HG03175 (cell line): ENCODE measurements at regions not wholly inside any gene's neighbourhood (a gene's known extent, or its start where the extent isn't known, plus 50 kb on each side); places are given as distances from the start of the nearest gene placed in this dataset.
"Not testable (repeated sequence)": the region's sequence is repeated elsewhere in the genome, so short reads cannot be mapped to it uniquely, and the experiment has no call there.

Source experiments
- ATAC-seq: cut with Tn5 transposase; IDR thresholded peaks from one replicate; pipeline ENCODE4 v1.9.1; 2021; ENCODE audit warnings: mild to moderate bottlenecking, moderate library complexity; ENCODE audit not compliant: unreplicated experiment

GRCh38 chr5:166710271-166710670 lies 1581.2 kb upstream of the WWC1 start:
- no peak for ATAC-seq

GRCh38 chr5:166712447-166713185 lies 1578.8 kb upstream of the WWC1 start:
- no peak for ATAC-seq

GRCh38 chr5:166713295-166713694 lies 1578.2 kb upstream of the WWC1 start:
- no peak for ATAC-seq

GRCh38 chr5:166716856-166717492 lies 1574.5 kb upstream of the WWC1 start:
- ATAC-seq: no peak

GRCh38 chr5:166719991-166720390 lies 1571.5 kb upstream of the WWC1 start:
- no peak for ATAC-seq

- no peak for ATAC-seq
Measured at GRCh38 chr5:166722939-166723338, 1568.5 kb upstream of the WWC1 start.

- no peak for ATAC-seq
Measured at GRCh38 chr5:166724284-166724683, 1567.2 kb upstream of the WWC1 start.

- ATAC-seq: no peak
Measured at GRCh38 chr5:166725593-166725992, 1565.9 kb upstream of the WWC1 start.

GRCh38 chr5:166726406-166726805 lies 1565.0 kb upstream of the WWC1 start:
- ATAC-seq: no peak

GRCh38 chr5:166742951-166743350 lies 1548.5 kb upstream of the WWC1 start:
- ATAC-seq: not testable (repeated sequence)

GRCh38 chr5:166746506-166746905 lies 1544.9 kb upstream of the WWC1 start:
- no peak for ATAC-seq

- no peak for ATAC-seq
Measured at GRCh38 chr5:166750376-166750775, 1541.1 kb upstream of the WWC1 start.

GRCh38 chr5:166758151-166758550 lies 1533.3 kb upstream of the WWC1 start:
- no peak for ATAC-seq

- no peak for ATAC-seq
Measured at GRCh38 chr5:166767858-166768257, 1523.6 kb upstream of the WWC1 start.

- ATAC-seq: no peak
Measured at GRCh38 chr5:166768536-166768935, 1522.9 kb upstream of the WWC1 start.

- ATAC-seq: no peak
Measured at GRCh38 chr5:166772770-166773169, 1518.7 kb upstream of the WWC1 start.

- ATAC-seq: no peak
Measured at GRCh38 chr5:166781737-166782136, 1509.7 kb upstream of the WWC1 start.

GRCh38 chr5:166784545-166785078 lies 1506.8 kb upstream of the WWC1 start:
- no peak for ATAC-seq

- no peak for ATAC-seq
Measured at GRCh38 chr5:166786178-166786577, 1505.3 kb upstream of the WWC1 start.

GRCh38 chr5:166786889-166787288 lies 1504.6 kb upstream of the WWC1 start:
- no peak for ATAC-seq

GRCh38 chr5:166788050-166788449 lies 1503.4 kb upstream of the WWC1 start:
- no peak for ATAC-seq

- no peak for ATAC-seq
Measured at GRCh38 chr5:166795756-166796155, 1495.7 kb upstream of the WWC1 start.
